Middle frontal gyrus (tissue), 1 donor: ENCODE measurements at regions not wholly inside any gene's neighbourhood (a gene's known extent, or its start where the extent isn't known, plus 50 kb on each side); places are given as distances from the start of the nearest gene placed in this dataset.

Experiments used
- DNase-seq: peaks from one replicate; pipeline ENCODE4 v3.0.0-alpha.2; 2015; ENCODE audit warnings: low spot score; ENCODE audit errors: extremely low spot score

DNA sequence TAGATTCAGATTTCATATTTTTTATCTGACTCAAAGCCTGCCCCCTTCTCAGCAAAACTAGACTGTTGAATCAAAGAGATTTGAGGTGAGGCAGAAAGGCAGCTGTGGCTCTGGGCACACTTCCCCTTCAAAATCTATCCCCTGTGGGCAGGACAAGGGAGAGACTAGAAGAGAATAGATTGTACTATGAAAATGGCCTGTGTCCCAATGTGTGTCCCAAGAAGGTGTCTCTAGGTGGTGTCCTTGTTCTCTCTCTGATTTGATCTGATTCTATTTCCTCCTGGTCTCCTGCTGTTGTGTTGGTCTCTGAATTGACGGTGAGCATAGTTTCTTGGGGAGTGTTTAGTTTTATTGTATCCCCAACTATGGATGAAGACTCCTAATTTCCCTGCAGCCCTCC lies 565.8 kb upstream of the ATP2B1 start:
- no peak for DNase-seq

DNA sequence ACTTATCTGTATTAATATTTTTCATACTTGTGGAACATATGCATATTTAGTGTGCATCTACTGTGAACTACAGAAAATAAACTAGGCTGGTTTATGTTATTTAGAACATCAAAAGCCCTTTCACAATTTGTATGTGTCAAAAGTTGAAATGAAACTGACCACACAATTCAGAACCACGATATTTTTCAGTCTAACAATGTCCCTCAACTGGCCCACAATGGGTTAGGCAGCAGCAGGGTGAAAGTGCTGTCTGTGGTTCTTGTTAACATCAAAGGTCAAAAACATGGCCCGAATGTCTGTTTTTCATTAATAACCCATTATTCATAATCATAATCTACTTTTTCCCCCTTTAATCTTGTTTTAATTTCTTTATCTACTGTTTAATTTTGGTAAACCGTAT lies 559.9 kb upstream of the ATP2B1 start:
- DNase-seq = no peak

DNA sequence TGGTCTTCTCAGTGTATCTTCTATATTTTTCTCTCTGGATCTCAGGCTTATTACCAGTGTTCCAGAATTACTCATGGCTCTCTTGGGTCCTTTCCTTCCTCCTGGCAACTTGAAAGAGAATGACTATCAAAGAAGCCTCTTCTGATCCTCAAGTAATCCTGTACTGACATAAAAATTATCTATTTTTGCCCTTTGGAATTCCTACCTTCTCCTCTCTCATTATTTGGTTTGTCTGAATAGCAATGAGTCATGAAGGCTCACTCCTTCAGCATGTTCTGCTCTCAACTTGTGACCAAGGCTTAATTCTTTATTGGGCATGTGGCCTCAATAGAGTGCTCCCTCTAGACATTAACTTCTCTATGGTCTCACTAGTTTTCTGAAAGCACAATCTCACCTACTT lies 553.6 kb upstream of the ATP2B1 start:
- peak; percentile 2 for DNase-seq

DNA sequence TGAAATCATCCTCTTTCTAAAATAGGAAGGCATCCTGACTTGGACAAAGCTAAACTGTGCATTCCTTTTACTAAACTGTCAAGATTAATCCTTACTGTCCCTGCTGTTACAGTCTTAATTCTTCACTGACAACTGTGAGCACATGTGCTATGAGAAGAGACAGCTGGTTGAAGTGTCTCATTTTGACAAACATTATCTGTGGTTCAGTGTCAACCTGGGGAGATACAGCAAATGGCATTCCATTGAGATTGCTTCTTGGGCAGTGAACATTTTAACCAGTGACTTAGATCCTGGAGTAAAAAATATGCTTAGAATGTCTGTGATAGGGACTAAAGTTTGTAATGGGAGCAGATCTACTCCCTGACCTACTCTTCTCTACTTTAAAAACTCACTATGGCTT lies 552.6 kb upstream of the ATP2B1 start:
- no peak for DNase-seq

- DNase-seq = peak; percentile 0
These were observed 551.5 kb upstream of the ATP2B1 start for GRCh38 chr12:90260136-90260535.

DNA sequence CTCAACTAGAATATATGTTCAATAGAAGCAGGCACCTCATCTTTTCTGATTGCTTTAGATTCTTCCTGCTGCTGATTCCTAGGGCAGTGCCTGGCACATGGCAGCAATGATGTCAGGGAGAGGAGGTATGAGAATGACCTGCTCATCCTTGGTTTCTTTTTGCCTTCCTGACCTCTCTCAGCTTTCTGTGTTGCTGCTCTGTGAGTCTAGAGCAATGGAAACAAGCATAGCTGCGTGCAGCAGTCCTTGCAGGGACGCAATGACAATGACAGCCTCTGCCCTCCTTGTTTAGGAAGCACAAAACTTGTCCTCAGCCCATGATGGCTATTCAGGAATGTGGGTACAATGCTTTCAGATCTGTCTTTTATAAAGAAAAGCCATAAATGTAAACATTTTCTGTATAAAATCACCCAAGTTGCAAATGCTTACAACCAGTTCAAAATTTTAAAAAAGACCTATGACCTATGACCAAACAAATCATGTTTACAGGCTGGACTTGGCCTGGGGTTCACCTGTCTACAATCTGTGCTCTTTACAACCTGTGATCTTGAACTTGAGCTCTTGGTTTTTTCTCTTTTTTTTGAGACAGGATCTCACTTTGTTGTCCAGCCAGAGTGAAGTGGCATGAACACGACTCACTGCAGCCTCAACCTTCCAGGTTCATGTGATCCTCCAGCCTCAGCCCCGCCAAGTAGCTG lies 549.4 kb upstream of the ATP2B1 start:
- no peak for DNase-seq

DNA sequence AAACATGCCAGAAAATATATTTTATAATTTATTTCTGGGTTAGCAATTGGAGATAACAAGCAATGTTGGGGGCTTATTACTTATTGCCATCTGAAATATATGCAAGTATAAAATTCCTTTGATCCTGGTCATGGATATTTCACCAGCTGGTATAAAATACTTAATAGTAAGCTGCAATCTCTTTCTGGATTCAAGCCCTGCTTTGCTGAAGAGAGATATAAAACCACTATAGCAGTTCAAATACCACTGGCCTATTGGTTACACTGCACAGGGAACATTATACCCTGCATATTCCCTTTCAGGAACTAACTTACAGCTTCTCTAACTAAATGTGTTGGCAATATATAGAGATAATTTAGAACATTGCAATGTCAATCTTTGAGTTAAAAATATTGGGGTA lies 546.2 kb upstream of the ATP2B1 start:
- DNase-seq = no peak

DNA sequence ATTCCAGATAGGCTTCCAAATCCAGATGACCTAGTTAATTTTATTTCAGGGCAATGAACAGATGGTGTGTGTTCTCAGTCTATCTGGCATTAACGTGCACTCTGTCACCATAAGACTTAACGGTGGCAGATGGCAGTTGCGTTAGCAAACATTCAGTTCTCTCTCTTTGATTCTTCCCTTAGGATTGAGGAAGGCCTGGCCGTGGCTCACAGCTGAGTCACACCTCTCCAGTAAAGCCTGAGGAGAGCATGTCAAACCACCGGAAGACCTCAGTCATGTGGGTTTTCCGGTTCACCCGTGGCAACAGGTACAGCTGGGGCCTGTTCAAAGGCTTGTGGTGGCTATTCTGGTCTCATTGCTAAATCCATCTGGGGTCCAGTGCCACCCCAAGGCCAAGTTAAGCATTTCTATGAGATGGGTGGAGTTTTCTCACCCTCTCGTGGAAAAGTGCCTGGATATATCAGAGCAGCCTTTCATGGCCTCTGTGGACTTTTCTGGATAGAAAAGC lies 545.1 kb upstream of the ATP2B1 start:
- no peak for DNase-seq

- no peak for DNase-seq
These were observed 544.5 kb upstream of the ATP2B1 start for GRCh38 chr12:90253136-90253535.

DNA sequence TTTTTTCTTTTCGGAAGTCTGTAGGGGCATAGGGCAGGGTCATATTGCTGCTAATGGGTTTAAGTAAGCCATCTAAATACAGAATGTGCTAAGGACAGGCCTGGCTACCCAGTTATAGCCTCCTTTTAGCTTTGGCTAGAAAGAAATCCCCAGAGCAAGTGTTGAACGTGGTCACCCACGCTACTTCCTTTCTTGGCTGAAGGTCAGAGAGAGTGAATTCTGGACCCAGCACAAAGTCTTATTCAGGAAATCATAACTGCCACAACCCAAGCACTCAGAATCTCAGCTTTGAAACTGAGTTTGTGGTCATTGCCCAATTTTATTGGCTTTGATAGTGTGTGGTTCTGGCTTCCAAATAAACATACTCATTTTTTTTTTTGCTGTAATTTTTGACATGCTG lies 542.1 kb upstream of the ATP2B1 start:
- DNase-seq = no peak

DNA sequence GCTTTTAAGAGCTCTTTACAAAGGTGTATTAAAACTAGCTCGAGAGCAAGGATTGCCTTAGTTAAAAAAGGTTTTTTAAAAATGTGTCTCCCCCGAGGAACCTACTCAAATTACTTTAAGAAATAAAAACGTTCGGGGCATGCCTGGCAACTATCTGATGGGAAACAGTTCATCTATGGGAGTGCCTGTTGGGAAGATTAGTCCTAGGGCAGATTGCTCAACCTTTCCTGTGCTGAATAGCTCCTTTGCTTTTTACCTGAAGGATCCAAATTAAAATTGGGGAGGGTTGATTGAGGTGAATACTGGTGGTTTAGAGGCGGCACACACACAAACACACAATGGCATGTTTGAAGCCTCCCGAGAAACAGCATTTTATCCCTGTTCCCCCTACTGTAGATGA lies 541.4 kb upstream of the ATP2B1 start:
- no peak for DNase-seq

DNA sequence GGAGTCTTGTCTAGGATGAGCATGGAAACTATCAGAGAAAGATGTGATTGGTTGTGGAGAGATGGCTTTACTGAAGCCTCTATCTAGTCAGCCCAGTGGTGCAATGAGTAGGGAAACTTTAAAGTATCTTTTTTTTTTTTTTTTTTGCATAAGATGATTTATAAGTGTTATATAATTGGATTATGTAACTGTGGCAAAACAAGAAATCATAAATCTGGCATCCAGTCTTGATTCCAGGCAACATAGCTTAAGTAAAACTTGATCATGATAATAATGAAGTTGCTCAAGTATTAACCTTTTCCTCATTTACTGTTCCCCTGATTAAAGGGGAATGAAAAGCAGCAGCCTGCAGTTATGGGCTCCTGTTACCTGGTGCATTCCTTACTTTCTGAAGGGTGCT lies 538.0 kb upstream of the ATP2B1 start:
- DNase-seq = no peak

DNA sequence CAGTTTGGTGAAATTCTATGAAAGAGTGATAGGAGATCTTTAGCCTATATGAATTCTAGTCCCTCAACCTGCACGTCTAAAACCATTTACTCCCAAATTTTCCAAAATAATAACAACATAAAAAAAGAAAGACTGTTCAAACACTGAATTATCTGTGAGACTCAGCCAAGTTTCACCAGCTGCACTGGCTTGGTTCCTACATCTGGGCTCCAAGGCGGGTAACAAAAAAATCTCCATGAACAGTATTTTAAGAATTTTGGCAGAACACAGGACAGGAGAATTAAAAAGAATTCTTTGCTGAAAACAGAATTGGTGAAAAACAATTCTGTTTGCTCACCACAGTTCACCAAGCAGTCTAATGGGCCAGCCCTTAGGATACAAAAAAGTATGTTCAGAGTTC lies 536.8 kb upstream of the ATP2B1 start:
- peak; percentile 80 for DNase-seq

DNA sequence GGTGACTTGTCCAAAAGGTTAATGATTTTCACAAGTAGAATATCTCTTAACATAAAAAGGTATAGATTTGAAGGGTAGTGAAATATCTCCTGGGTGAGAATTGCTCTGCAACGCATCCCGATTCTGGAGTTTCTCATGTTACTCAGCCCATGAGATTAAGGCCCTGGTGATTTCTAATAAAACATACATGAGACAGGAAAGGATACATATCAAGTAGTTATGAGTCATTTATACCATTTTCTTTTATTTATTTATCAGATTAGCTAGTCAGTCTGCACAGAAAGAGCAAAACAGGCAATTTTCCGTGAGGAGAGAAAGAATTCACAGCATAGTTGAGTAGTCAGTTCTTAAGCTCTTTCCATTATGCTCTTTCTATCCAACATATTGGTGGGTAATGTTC lies 535.6 kb upstream of the ATP2B1 start:
- DNase-seq = no peak

- DNase-seq = no peak
These were observed 534.6 kb upstream of the ATP2B1 start for GRCh38 chr12:90243211-90243610.

- no peak for DNase-seq
These were observed 531.2 kb upstream of the ATP2B1 start for GRCh38 chr12:90239732-90240260.

DNA sequence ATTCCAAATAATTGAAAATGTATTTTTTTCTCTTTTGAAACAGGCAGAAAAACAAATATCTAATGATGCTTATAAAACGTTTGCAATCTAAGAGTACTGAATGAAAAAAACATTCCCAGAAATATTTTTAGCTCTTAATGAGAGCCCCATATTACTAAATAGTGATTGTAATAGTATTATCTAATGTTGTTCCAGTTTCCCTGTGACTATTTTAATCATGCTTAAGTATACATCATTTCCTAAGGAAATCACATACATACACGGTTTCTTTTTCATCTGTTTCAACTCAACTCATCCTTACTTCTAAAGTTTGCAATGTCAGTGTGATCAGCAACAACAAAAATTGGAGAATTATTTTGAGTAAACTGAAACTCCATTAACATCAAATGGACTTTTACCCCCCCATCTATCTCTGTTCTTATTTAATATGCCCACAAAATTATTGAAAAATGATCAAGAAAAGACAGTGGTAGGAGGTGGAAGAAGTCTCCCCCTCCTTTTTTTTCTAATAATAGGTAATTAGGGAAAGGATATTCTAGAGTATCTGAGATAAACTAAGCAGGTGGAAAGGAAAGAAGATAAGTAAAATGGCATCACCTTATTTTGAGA lies 530.1 kb upstream of the ATP2B1 start:
- no peak for DNase-seq

GRCh38 chr12:90237841-90238240 lies 529.2 kb upstream of the ATP2B1 start:
- no peak for DNase-seq

DNA sequence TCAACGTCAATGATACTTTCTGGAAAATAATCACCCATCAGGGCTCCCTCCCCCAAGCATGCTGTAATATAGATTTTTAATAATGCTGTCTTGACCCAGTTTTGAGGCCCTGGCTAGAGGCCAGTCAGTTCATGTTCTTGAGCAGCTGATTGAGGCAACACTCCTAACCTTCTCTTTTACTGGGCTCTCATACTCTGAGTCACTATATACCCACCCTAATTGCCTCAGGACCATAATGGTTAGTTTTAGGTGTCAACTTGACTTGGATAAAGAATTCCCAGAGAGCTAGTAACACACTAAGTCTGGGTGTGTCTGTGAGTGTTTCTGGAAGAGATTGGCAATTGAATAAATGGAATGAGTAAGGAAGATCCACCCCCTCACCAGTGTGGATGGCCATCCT lies 527.0 kb upstream of the ATP2B1 start:
- DNase-seq = no peak

DNA sequence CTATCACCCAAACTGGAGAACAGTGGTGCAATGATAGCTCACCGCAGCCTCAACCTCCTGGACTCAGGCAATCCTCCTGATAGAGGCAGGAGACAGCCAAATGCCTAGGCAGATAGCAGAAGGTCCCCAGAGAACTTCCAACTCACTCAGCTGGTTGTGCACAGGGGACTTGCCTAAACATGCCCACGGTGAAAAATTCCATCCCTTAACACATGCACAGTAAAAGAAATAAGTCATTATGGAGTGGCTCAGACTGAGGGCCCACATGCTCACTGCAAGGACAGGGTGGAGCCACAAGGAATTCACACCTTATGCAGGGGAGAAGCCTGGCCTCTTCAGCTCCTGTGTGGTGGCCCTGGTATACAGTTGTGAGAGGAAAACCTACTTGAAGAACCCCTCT lies 525.8 kb upstream of the ATP2B1 start:
- DNase-seq = no peak

GRCh38 chr12:90233168-90234100 lies 524.8 kb upstream of the ATP2B1 start:
- no peak for DNase-seq
